Astrocyte of the spinal cord (primary cell): ENCODE measurements at regions not wholly inside any gene's neighbourhood (a gene's known extent, or its start where the extent isn't known, plus 50 kb on each side); places are given as distances from the start of the nearest gene placed in this dataset.

ENCODE experiments used
- DNase-seq: peaks from one replicate; pipeline ENCODE4 v3.0.0; 2011; ENCODE audit warnings: low read depth, low spot score
- H3K4me3 ChIP-seq: 2 replicates; pipeline ENCODE4 v1.5.1; 2011; ENCODE audit warnings: low read depth, mild to moderate bottlenecking, low read length, moderate library complexity
- CTCF ChIP-seq: IDR thresholded peaks from 2 replicates; pipeline ENCODE4 v1.5.1; 2012; ENCODE audit warnings: low read depth, mild to moderate bottlenecking, low read length, inconsistent platforms
- in situ Hi-C: cut with HindIII; loops from 2 replicates; pipeline ENCODE4 v1.10.0; 2017; ENCODE audit warnings: low sequenced_read_pairs

DNA sequence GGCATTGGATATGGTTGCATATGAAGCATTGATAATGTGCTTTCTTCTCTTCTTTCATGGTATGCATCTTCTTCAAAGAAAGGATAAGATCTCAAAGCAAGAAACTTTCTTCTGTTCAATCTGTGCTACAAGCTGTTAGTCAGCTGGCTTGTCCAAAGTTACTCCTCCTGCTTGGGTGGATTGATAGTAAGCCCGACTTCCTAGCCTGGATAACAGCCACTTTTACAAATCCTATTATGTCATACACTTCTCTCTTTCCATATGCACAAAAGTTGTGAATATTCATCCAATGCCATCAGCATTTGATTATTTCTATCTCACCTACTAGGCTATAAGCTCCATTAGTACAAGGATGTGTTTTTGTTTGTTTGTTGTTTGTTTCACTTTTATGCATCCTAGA is 891.0 kb upstream of the SORCS1 start:
- in situ Hi-C loops: no loop called here
- no peak for TF ChIP-seq CTCF

GRCh38 chr10:108052981-108053380 is 888.5 kb upstream of the SORCS1 start:
- in situ Hi-C loops: no loop called here
- peak; percentile 6 for DNase-seq
- H3K4me3 ChIP-seq: no peak overlapping the region
- TF ChIP-seq CTCF: no peak

More for the DNA sequence above, 891.0 kb upstream of the SORCS1 start:
- DNase-seq: no peak
- H3K4me3 ChIP-seq: no peak overlapping the region

DNA sequence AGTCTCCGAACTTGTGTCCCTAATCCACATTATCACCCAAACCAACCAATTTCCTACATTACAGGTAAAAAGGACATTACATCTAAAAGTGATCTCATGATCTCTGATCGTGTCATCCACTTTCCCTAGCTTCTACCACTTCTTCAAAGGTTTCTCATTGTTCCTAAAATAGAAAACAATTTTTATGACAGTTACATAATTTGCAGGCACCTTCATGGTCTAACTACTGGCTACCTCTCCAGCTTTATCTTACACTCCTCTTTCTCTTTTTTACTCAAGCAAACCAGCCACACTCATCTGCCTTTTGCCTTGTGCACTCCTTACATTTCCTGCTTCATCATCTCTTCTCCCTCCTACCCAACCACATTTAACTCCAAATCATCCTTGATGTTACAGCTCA is 886.7 kb upstream of the SORCS1 start:
- no peak overlapping the region for H3K4me3 ChIP-seq
- in situ Hi-C loops: no loop called here
- DNase-seq: no peak
- TF ChIP-seq CTCF: no peak

DNA sequence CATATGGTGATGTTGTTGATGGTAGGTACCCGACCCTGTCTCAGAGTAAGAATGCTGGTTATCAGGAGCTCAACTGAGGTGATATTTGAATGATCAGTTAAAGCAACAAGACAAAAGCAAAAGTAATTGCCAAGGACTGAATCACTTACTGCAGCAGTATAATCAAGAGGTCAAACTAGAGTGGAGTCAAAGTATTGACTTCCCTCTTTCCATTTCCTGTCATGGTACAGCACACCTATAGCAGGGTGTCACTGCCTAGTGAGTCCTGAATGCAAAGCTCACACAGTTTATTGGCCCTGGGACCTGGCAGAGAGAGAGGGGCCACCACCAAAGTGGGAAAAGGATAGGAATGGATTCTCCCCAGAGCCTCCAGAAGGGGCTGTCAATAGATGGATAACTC is 886.1 kb upstream of the SORCS1 start:
- no peak for DNase-seq
- in situ Hi-C loops: no loop called here
- no peak for TF ChIP-seq CTCF
- H3K4me3 ChIP-seq: no peak overlapping the region

GRCh38 chr10:108049668-108050067 is 885.2 kb upstream of the SORCS1 start:
- in situ Hi-C loops: no loop called here
- TF ChIP-seq CTCF: no peak
- H3K4me3 ChIP-seq: no peak overlapping the region
- no peak for DNase-seq

- DNase-seq: no peak
- TF ChIP-seq CTCF: no peak
- in situ Hi-C loops: no loop called here
- no peak overlapping the region for H3K4me3 ChIP-seq
Observed at GRCh38 chr10:108048898-108049297, 884.4 kb upstream of the SORCS1 start.

GRCh38 chr10:108039821-108040584 is 875.5 kb upstream of the SORCS1 start:
- no peak for DNase-seq
- H3K4me3 ChIP-seq: no peak overlapping the region
- in situ Hi-C loops: no loop called here
- TF ChIP-seq CTCF: no peak
